CD4-positive, alpha-beta T cell treated with Interleukin-21 for 1 hour (primary cell): ENCODE measurements at regions not wholly inside any gene's neighbourhood (a gene's known extent, or its start where the extent isn't known, plus 50 kb on each side); places are given as distances from the start of the nearest gene placed in this dataset.
"Not testable (repeated sequence)": the region's sequence is repeated elsewhere in the genome, so short reads cannot be mapped to it uniquely, and the experiment has no call there.

Experiments used
- DNase-seq: peaks from one replicate; pipeline ENCODE4 v3.0.0-alpha.2; 2020

DNA sequence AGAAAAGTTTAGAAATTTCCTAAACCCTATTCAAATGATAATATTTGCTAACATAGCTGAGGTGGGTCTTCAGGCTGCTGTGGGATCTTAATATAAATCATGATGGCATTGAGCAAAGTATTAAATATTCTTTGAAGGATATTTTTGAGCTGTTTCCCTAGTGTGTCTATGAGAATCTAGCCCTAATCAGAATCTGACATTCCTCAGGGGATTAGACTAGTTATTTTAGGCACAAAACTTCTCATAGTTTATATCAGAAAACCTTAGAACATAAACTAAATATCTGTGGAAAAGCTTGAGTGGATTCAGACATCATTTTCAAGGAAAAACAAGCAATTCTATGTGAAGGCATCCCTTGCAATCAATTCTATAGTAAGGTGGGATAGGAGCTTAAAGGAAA is 594.5 kb downstream of the RFPL4B start:
- no peak for DNase-seq

DNA sequence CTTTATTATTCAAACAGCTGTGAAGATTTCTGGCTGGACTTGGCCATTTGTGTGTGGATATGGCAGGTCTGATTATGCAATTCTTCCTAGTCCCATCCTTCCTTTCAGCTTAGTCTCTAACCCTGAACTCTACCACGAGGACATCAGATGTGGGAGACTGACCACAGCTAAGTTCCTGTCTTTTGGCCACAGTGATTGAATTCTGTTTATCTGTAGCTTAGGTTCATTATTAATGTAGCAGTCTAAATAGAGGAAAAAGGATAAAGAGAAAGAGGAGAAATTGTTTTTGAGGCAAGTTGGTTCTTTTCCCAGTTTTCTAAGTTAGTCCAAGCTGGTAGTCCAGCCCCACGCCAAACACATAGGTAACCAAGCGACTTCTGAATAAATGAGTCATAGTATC is 598.9 kb downstream of the RFPL4B start:
- DNase-seq = no peak

DNA sequence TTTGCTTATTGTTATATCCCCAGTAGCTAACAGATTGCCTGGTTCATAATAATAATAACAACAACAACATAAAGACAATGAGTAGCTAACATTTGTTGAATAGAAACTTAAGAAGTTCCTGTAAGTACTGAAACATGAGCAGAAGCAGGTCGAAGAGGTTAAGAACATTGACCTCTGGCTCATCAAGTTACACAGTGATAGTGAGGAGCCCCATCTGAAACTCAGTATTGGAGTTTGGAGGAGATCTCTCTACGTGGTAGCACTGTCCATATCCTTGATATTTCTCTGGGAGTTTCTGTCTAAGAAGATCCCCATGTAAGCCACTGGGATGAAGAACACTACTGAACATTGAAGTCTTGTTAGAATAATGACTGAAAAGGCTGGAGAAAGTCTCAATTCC is 600.4 kb downstream of the RFPL4B start:
- DNase-seq = no peak

DNA sequence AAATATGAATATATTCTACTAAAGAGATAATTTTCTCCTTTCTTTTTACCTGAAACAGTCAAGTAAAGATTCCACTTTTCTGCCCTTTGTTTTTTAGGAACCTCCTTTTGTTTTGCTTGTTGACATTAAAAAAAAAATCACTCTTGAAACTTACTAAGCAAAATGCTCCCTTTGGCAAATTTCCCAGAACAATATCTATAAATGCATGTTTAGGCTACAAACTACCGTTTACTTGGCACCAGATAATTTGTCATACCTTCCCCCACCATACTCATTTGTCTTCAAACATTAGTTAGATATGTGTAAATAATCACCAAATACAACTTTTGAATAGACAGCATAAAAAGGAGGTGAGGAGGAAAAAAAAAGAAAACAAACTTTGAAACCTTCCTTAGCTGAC is 604.7 kb downstream of the RFPL4B start:
- DNase-seq = no peak

DNA sequence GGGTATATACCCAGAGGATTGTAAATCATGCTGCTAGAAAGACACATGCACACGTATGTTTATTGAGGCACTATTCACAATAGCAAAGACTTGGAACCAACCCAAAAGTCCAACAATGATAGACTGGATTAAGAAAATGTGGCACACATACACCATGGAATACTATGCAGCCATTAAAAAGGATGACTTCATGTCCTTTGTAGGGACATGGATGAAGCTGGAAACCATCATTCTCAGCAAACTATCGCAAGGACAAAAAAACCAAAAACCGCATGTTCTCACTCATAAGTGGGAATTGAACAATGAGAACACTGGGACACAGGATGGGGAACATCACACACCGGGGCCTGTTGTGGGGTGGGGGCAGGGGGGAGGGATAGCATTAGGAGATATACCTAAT is 608.6 kb downstream of the RFPL4B start:
- DNase-seq = not testable (repeated sequence)

DNA sequence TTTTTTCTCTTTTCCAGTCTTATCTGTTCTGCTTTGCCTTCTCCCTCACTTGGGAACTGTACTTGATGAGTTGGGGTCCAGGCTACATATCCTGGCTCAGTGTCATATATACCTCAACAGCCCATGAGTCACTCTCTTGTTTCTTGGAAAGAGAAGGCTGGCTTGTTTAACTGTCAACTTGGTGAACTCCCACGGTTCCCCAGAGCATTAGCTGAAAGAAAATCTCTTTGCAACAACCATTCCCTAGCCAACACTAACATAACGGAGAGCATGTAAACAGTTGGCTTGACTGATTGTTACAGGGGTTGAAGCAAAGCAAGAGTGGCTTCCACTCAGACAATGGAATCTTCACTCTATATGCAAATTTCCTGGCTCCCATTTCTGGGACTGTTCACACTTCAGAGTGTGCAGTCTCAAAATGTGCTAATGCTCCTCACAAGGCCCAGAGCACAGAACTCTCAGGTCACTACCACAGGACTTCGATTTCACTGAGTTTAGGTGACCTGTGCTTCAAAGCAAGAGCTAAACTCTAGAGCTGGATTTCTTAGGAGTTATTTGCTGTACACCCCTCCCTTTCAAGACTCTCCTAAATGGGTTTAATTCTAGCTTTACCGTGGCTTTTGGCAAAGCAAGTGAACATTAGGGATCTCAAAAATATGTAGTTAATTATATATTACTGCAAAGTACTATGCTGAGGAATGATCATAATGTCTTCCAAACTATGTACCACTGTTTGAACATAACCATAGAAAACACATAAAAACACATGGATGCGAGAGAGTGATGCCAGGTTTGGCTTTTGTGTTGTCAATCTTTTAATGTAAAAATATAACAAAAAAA is 609.8 kb downstream of the RFPL4B start:
- no peak for DNase-seq

DNA sequence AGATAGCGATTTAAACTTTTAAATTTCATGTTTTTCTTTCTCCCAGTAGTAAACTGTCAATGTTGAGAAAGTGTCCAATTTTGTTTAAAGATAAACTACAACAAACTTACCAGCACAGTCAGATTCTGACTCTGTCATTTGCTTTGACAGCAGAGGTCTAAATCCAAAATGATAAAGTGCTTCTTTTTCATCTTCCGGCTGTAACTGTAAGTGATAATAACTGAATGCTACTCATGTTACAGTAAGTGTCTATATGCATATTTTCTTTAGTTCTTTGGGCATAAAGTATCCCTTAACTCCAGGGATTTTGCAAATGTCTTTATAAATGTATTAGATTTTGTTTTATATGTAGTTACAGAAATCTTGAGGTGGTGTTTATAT is 610.4 kb downstream of the RFPL4B start:
- DNase-seq = no peak

DNA sequence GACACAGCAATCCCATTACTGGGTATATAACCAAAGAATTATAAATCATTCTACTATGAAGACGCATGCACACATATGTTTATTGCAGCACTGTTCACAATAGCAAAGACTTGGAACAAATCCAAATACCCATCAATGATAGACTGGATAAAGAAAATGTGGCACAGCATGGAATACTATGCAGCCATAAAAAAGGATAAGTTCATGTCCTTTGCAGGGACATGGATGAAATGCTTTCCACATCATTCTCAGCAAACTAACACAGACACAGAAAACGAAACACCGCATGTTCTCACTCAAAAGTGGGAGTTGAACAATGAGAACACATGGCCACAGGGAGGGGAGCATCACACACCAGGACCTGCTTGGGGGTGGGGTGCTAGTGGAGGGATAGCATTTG is 613.0 kb downstream of the RFPL4B start:
- not testable (repeated sequence) for DNase-seq

DNA sequence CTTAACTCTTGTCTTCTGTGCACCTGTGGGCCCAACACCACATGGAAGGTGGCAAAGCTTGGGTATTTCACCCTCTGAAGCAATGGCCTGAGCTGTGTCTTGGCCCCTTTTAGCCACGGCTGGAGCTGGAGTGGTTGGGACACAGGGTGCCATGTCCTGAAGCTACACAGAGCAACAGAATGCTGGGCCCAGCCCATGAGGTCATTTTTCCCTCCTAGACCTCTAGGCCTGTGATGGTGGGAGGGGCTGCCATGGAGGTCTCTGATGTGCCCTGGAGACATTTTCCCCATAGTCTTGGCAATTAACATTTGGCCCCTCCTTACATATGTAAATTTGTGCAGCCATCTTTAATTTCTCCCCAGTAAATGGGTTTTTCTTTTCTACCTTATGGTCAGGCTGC is 620.8 kb downstream of the RFPL4B start:
- no peak for DNase-seq

DNA sequence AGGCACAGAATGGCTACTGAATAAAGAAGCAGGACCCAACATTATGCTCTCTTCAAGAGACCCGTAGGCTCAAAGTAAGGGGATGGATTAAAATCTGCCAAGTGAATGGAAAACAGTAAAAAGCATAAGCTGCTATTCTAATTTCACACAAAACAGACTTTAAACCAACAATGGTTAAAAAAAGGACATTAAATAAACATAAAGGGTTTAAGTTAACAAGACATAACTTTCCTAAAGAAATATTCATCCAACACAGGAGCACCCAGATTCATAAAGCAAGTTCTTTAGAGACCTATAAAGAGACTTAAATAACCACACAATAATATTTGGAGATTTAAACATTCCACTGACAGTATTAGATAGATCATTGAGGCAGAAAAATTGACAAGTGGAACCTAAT is 624.5 kb downstream of the RFPL4B start:
- DNase-seq = no peak

DNA sequence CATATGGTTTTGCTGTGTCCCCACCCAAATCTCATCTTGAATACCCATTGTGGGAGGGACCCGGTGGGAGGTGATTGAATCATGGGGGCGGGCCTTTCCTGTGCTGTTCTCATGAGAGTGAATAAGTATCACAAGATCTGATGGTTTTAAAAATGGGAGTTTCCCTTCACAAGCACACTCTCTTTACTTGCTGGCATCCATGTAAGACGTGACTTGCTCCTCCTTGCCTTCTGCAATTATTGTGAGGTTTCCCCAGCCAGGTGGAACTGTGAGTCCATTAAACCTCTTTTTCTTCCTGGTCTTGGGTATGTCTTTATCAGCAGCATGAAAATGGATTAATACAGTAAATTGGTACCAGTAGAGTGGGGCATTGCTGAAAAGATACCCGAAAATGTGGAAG is 627.8 kb downstream of the RFPL4B start:
- DNase-seq = not testable (repeated sequence)

DNA sequence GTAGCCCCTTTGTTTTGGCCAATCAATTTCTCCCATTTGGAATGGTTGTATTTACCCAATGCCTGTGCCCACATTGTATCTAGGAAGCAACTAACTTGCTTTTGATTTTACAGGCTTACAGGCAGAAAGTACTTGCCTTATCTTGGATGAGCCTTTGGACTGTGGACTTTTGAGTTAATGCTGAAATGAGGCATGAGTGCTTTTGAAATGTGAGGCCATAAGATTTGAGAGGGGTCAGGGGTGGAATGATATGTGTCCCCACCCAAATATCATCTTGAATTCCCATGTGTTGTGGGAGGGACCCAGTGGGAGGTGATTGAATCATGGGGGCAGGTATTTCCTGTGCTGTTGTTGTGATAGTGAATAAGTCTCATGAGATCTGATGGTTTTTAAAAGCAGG is 629.4 kb downstream of the RFPL4B start:
- not testable (repeated sequence) for DNase-seq

DNA sequence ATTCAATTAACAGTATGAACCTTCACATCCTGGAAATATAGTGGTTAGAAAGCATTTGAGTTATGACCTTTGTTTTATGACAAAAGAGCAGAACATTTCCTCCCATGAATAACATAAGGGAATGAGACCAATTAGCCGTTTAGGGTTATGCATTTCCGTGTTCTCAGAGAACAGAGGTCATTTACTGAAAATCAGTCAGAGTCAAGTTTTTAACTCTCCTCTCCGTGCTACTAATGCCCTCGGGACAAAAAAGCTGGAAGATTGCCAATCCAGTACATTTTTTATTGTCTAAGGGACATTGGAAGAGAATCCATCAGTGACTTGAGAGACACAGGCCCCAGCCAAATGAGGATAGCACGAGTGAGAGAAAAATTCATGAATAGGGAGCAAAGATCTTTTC is 632.7 kb downstream of the RFPL4B start:
- no peak for DNase-seq

DNA sequence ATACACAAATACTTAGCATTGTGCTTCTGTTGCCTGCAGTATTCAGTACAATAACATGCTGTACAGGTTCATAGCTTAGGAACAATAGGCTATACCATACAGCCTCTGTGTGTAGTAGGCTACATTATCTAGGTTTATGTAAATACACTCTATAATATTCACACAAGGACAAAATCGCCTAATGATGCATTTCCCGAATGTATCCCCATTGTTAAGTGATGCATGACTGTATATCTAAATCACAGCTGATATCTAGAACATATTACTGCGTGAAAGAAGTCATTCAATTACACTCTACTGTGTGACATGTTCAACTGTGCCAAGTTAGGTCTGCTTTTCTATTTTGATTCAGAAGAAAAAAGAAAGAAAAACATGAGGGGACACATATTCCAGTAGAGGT is 633.5 kb downstream of the RFPL4B start:
- no peak for DNase-seq

DNA sequence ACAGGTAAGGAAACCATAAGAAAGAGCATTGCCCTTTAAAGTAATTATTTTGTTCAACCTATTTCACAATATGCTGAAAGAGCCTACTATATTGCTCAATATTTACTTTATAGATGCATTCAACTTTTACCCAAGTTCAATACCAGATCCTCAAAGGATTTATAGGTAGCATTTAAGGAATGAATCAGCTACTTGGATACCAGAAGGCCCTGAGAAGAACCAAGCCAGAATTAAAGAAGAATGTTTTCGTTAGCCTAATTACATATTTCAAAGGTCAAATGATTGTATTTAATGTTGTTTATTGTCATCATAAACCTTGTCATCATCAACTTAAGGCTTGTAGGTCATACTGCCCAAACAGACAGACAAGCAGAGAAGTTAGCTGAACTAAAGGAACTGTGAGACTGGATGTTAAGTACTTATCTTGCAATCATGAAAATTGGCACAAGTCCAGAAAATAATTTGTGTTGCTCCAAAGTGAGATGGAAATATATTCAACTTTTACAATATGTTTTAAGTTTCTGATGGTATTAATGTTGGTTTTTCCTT is 636.7 kb downstream of the RFPL4B start:
- DNase-seq = no peak

DNA sequence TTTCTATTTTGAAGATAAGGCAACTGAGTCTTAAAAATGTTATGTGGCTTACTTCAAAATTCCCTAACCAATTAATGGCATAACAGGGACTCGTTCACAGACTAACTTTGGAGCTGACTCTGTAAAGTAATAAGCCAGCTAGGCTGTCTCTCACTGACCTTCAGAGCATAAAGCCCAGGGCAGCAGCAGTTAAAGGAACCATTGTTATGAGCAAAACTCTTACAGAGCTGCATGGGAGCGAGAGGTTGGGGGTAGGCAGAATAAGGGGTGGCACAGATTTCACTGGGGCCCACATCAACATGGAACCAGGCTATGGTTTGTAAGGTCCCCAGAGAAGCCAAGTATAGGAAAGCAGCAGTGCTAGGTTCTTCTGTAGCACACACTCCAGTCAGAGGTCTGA is 637.8 kb downstream of the RFPL4B start:
- DNase-seq = no peak

DNA sequence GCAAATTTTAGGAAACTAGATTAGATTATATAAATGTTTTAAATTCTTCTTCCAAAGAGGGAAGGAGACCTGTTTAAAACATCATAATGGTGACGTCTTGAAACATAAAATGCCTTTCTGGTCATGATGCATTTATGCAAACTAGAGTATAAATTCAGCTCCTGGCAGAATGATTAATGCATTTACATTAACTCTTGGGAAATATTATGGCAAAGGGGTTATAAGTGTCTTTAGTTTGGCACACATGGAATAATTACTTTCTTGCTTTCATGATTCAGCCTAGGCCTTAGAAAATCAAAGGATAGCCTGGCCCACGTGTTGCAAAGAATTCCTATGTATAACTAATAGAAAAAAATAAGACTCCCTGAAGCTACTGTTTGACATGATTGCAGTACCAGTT is 639.2 kb downstream of the RFPL4B start:
- DNase-seq = no peak

DNA sequence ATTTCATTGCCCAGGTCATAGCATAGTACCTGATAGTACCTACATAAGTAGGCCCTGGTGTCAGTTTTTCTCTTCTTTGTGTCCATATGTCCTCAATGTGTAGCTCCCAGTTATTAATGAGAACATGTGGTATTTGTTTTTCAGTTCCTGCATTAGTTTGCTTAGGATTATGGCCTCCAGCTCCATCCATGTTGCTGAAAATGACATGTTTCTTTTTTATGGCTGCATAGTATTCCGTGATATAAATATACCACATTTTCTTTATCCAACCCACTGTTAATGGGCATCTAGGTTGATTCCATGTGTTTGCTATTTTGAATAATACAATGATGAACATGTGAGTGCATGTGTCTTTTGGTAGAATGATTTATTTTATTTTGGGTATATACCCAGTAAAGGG is 641.6 kb downstream of the RFPL4B start:
- DNase-seq = no peak

DNA sequence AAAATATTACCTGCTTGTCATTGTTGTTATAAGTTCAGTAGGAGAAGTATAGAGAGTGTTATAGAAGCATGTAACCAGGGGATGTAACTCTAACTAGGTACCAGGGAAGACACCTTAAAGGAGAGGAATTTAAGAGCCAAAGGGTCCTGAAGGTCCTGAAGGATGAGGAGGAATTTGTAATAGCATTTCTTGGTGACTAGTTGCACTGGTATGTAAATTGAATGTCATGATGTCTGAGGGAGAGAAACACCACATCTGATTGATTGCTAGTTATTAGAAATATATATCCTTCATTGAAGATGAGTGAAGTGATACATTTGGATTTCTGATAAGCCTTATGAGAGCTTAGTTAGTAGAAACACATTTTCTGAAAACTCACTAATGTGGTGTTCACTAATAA is 643.8 kb downstream of the RFPL4B start:
- no peak for DNase-seq

DNA sequence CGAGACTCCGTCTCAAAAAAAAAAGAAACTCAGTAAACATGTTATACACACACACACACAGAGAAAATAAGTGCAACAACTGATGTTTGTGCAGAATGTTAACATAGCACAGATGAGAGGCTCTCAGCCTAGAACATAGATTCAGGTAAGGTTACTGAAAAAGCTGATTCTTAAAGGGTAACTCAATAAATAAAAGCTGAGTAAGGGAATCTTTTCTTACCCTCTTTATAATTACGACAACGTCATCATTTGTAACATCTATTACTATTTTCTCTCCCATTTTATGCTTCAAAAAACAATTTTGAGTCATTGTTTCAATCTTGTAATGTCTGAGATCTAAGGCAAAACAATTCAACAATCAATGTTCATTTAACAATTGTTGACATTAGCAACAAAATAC is 644.8 kb downstream of the RFPL4B start:
- DNase-seq = no peak

DNA sequence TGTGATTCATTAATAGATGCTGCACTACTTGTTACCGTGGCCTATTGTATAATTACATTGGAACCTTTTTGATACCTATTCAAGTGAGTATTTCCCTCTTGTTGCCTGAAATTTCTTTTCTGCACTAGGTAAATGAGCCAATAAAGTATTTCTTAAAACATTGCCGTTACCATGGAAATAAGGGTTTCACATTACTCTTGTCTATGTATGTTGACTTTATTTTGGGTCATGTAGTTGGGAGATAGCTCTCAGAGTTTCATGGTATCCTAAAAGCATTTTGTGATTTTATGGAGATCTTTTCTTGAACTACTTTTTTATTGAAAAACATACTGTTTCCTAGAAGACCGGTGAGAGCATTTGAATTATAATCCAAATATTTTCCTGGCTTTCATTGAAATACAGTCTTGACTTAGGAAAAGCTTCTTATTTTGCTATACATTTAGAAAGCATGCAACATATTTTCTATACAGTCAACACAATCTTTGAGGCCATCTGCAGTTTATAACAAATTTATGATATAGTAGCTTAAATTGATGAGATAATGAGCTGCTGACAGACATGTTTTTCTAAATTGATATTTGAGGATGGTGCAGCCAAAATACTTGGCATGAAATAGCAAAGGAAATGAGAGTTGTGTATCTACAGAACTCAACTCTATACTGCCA is 650.4 kb downstream of the RFPL4B start:
- DNase-seq = no peak

DNA sequence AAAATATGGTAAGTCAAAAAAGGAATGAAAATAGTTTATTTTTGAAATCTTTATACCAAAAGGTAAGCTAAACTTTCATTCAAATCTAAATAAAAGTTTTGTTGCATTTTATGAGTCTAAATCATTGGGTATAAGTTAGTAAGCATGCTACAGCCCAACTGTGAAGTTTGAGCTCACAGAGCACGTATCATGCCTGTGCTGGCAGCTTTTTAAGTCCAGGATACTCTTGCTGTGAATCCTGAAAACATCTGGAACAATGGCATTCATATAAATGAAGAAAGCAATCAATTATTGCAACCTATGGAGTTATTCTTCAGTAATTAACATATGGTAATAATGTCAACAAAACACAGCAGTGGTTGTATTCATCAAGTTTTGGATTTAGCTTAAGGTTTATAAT is 656.9 kb downstream of the RFPL4B start:
- DNase-seq = no peak

DNA sequence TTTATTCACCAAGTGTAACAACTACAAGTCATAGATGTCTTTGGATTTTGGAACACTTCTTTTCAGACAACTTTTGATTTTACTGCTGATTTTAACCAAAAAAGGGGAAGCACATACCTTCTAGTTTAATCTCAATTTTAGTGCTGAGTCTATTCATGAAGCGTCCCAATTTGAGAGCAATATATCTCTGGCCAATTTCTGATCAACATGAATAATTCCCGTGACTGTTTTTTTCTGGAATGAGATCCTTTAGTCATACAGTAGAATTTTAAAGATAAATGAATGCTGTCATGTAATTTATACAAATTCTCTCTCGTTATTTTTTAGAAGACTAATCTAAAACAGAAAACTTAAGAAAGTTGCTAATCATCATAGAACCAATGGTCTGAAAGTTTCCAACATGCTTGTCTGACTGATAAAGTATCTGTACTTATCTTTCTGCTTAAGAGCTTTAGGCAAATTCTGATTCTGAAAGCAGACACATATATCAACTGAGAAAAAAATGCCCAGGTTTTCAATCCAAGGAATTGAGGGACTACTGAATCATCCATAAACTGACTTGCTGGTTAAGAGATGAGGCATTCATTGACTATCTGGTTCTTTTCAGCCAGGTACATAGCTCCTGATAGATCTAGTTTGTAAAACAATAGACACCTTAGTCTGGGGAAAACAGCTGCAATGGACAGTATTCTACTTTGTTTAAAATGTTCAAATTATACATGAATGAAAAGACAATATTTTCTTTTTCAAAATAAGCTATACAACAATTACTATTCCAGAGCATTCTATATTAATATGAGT is 657.5 kb downstream of the RFPL4B start:
- DNase-seq = no peak

DNA sequence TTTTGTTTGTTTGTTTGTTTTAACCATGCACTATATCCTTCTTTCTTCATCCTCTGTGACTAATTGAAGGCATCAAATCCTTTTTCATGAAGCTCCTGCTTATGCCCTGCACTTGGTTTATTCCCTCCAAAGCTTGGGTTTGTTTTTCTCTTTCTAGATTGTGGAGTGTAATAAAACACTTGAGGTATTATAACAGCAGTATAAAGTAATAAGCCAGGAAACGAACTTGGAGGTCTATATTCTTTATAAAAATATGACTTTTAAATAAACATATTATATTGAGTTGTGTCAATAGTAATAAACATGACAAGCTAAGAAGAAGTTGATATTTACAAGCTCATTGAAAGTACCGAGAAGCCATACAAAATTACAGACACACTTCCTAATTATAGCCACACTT is 659.4 kb downstream of the RFPL4B start:
- no peak for DNase-seq
